Fibroblast of peridontal ligament (primary cell): ENCODE measurements at regions not wholly inside any gene's neighbourhood (a gene's known extent, or its start where the extent isn't known, plus 50 kb on each side); places are given as distances from the start of the nearest gene placed in this dataset.

Source experiments
- DNase-seq: peaks from one replicate; pipeline ENCODE4 v3.0.0-alpha.2; 2010; ENCODE audit errors: extremely low read depth

DNA sequence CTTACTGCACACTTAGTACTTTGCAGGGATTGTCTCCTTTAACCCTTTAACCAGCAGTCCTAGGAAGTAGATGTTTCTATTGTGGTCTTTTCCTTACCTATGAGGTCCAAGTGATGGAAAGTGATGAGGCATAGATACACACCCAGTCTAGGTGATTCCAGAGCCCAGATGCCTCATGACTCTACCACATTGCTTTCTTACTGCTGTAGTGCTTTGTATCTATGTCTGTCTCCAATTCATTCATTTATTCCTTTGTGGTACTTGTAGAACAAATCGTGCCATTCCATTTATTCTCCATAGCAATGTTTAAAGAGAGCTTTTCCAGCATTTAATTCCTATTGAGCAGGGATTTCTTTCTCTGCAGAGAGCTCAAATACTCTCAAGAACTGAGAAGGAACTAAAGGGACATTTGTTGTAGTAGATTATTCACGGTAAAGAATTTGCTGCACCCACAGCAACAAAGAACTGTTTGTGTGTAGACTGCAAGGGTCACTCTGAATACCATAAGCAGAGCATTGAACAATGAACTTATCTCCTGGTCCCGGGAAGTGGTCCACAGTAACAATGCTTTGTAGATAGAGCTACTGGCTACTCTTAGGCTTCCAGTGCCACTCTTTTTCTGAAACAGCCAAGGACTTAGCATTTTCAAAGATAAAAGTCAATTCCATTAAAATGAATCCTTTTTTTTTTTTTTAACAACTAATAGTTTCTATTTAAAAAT is 337.0 kb downstream of the PTEN start:
- no peak for DNase-seq

GRCh38 chr10:88205842-88206446 is 342.5 kb downstream of the PTEN start:
- DNase-seq, result peak; percentile 50

- peak; percentile 61 for DNase-seq
These were observed 343.7 kb downstream of the PTEN start for GRCh38 chr10:88207121-88207546.

DNA sequence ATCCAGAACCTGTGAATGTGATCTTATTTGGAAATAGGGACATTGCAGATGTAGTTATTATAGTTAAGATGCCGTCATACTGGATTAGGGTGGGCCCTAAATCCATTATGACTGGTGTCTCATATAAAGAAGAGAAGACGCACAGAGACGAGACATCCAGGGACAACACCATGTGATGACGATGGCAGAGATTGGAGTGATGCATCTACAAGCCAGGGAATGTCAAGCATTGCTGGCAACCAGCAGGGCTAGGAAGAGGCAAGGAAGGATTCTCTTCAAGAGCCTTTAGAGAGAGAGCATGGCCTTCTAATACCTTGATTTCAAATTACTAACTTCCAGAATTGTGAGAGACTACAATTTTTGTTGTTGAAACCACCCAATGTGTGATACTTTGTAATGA is 345.8 kb downstream of the PTEN start:
- no peak for DNase-seq

DNA sequence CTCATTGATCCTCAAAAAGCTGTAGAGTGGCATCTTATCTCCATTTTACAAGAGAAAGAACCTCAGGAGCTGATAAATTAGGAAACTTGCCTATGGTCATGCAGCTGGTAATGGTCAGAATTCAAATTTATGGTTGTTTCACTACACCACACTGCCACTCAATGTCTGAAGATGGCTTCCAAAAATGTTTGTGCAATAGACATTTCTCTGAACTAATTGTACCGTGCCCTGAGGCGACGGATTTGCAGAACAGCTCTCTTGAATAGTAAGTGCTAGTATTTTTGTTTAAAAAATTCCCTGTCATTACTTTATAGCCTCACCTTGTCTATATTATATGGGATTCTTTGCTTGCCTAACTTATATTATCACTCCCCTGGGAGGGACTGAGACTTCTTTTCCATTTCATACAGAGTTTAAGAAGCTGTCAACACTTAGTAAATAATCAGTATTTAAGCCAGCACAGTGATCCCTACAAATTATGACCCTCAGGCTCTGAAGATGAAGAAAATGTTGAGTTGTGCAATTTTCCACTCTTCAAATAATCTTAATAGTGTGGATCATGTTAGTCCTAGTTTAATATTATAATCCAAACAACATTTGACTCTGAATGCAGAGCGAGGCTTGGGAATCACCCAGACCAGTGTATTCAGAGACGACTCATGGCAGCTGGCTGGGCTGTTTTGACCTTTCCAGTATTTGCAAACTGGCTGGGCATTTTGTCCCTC is 346.6 kb downstream of the PTEN start:
- DNase-seq, result peak; percentile 58

GRCh38 chr10:88211230-88211629 is 347.8 kb downstream of the PTEN start:
- no peak for DNase-seq

DNA sequence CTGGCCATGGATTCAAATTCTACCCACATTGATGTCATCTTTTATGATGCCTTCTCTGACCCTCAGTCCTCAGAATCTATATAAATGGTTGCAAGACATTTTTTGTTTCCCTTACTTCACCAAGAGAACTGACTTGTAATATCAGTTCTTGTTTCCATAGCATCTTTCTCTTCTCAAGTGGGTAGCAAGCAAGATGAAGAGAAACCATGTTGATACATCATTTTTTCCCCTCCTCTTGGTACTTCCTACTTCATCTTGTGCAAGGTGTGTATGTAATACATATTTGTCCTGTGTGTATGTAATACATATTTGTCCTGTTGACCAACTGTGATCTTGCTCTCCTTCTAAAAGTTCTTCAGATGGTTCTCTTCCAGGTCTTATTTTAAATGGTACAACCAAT is 348.6 kb downstream of the PTEN start:
- no peak for DNase-seq

- no peak for DNase-seq
These were observed 349.7 kb downstream of the PTEN start for GRCh38 chr10:88213065-88213605.

DNA sequence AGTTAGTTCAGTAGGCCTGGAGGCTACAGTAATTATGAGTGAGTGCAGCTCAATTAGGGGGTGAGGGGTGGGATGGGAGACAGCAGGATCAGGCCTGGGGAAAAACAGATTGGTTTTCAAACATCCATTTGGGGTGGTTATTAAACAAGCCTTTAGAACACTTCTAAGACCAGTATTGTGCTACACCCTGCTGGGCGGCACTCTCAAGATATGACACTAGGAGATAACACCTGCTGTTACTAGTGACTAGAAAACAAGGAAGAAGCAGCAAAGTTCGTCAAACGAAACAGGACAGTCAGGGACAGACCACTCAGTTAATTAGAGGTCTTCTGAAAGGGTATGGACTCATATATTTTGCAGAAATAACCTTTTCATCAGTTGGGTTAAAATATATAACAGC is 353.6 kb downstream of the PTEN start:
- no peak for DNase-seq

GRCh38 chr10:88218362-88218761 is 354.9 kb downstream of the PTEN start:
- DNase-seq, result no peak

- DNase-seq, result no peak
These were observed 356.3 kb downstream of the PTEN start for GRCh38 chr10:88219753-88220152.

- no peak for DNase-seq
These were observed 357.9 kb downstream of the PTEN start for GRCh38 chr10:88221010-88221973.

GRCh38 chr10:88222881-88223280 is 359.5 kb downstream of the PTEN start:
- no peak for DNase-seq
